ENCODE measurements at regions not wholly inside any gene's neighbourhood (a gene's known extent, or its start where the extent isn't known, plus 50 kb on each side); places are given as distances from the start of the nearest gene placed in this dataset.

DNA sequence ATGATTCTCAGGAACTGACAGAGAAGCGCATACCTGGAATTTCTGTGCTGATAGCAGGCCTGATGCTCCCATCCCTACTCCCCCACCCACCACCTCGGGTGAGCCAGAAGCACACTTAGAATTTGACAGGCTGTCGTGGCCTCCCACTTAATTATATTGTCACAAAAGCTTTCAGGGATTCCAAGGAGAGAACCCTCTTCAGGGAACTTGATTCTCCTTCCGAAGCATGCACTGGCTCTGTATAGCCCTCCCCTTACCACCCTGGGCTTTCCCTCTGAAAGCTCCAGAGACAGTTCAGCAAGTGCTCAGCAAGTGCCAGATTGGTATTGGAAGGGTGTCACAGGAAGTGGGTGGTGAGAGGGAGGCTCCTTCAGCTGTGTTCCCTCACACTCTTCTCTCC, 252.5 kb upstream of the SIX2 start:
- no peak for TF ChIP-seq JUND (IDR thresholded peaks at IDR 0.05)
- TF ChIP-seq, protein P1, sequence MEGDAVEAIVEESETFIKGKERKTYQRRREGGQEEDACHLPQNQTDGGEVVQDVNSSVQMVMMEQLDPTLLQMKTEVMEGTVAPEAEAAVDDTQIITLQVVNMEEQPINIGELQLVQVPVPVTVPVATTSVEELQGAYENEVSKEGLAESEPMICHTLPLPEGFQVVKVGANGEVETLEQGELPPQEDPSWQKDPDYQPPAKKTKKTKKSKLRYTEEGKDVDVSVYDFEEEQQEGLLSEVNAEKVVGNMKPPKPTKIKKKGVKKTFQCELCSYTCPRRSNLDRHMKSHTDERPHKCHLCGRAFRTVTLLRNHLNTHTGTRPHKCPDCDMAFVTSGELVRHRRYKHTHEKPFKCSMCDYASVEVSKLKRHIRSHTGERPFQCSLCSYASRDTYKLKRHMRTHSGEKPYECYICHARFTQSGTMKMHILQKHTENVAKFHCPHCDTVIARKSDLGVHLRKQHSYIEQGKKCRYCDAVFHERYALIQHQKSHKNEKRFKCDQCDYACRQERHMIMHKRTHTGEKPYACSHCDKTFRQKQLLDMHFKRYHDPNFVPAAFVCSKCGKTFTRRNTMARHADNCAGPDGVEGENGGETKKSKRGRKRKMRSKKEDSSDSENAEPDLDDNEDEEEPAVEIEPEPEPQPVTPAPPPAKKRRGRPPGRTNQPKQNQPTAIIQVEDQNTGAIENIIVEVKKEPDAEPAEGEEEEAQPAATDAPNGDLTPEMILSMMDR (IDR thresholded peaks at IDR 0.05; ENCODE audit: low read depth, low read length, missing input control) = no peak
